Activated CD8-positive, alpha-beta memory T cell treated with anti-CD3 and anti-CD28 coated beads for 24 hours (primary cell): ENCODE measurements at regions not wholly inside any gene's neighbourhood (a gene's known extent, or its start where the extent isn't known, plus 50 kb on each side); places are given as distances from the start of the nearest gene placed in this dataset.

ENCODE experiments used
- DNase-seq: peaks from one replicate; pipeline ENCODE4 v3.0.0-alpha.2; 2020

GRCh38 chr18:42187611-42188380 is 232.8 kb downstream of the PIK3C3 start:
- DNase-seq, result no peak

DNA sequence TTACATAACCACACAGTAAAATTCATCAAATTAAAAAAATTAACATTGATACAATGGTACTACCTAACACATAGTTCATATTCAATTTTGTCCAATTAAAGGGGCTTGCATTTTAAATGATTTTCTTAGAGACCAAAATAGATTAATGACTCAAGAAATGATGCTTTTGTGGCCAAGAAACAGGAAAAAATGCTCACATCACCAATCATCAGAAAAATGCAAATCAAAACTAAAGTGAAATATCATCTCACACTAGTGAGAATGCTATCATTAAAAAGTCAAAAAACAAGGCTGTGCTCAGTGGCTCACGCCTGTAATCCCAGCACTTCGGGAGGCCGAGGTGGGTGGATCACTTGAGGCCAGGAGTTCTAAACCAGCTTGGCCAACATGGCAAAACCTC is 235.6 kb downstream of the PIK3C3 start:
- DNase-seq, result no peak

- DNase-seq, result no peak
Measured at GRCh38 chr18:42192251-42193248, 237.5 kb downstream of the PIK3C3 start.

DNA sequence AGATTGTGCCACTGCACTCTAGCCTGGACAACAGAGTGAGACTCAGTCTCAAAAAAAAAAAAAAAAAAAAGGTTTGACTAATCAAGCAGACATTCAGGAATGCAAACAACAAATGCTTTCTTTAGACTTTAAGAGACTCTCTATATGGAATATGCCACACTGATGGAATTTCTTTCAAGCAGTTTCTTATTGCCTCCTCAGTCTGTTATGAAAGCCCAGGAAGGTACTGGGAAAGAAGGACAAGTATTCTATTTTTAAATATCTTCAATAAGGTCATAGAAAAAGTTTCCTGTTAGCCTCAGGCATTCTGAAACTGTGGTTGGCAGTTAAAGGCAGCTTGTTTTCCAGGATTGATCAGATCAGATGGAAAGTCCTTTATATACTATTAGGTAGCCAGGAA is 241.6 kb downstream of the PIK3C3 start:
- DNase-seq, result no peak

DNA sequence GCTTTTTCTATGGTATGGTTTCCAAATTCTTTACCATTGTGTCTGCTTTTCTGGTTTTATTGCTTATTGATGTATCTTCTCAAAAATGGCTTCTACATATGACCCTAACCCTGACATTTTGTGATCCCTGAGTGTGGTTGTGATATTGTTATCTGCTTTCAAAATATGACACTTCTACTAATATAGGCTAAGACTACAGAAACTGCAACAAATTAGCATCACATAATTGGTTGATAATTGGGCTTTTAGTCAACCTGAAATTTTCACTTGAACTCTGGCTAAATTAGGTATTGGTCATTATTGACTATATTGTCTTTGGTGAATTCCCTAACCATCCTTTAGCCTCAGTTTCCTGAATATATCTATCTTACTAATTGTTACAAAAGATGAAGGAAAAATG is 246.1 kb downstream of the PIK3C3 start:
- DNase-seq, result no peak

DNA sequence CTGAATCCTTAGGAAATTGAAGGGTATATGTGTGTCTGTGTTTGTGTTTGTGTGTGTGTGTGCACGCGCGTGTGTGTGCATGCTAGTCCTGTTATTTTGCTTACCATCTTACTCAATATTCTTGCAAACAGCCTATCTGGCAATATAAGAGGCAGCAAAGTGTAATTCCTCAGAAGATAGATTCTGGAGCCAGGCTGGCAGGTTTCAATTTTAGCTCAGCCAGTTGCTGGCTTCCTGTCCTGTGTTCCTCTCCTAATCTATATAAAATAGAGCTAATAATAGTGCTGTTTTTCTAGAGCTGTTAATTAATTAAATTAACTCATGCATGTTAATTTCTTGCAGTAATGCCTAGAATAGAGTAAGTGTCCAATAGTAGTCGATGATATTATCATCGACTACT is 256.2 kb downstream of the PIK3C3 start:
- no peak for DNase-seq

- DNase-seq, result no peak
Measured at GRCh38 chr18:42222557-42222956, 267.5 kb downstream of the PIK3C3 start.

- DNase-seq, result no peak
Measured at GRCh38 chr18:42228581-42228980, 273.5 kb downstream of the PIK3C3 start.

- DNase-seq, result no peak
Measured at GRCh38 chr18:42229211-42230210, 274.5 kb downstream of the PIK3C3 start.

GRCh38 chr18:42230636-42231035 is 275.6 kb downstream of the PIK3C3 start:
- no peak for DNase-seq

GRCh38 chr18:42231284-42231683 is 276.2 kb downstream of the PIK3C3 start:
- DNase-seq, result no peak

DNA sequence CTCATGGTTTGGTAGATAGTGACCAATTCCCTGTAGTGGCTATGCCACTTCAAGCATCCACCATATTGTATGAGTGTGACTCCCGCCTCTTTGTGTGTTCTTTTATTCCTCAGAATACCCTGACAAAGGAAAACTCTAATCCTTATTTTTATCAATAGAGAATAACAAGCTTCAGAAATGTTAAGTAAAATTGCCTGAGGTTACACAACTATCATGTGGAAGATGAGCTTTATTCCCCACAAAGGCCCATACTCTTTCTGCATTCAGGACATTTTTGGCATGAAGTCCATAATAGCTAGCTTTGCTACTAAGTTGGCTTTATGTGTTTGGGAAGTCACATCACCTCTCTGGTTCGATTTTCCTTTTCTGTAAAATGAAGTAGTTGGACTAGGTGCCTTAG is 276.8 kb downstream of the PIK3C3 start:
- no peak for DNase-seq

- DNase-seq, result no peak
Measured at GRCh38 chr18:42233908-42234307, 278.9 kb downstream of the PIK3C3 start.

GRCh38 chr18:42242758-42243157 is 287.7 kb downstream of the PIK3C3 start:
- no peak for DNase-seq

DNA sequence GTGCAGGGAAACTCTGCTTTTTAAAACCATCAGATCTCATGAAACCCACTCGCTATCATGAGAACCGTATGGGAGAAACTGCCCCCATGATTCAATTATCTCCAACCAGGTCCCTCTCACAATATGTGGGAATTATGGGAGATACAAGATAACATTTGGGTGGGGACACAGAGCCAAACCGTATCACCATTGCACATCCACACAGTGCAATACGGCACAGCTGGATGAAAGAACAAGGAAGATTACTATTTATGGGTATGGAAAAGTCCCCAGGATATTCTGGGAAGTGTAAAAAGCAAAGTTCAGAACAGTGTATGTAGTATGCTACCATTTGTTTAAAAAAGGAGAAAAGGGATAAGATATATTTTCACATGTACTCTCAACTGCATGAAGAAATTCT is 290.1 kb downstream of the PIK3C3 start:
- no peak for DNase-seq

DNA sequence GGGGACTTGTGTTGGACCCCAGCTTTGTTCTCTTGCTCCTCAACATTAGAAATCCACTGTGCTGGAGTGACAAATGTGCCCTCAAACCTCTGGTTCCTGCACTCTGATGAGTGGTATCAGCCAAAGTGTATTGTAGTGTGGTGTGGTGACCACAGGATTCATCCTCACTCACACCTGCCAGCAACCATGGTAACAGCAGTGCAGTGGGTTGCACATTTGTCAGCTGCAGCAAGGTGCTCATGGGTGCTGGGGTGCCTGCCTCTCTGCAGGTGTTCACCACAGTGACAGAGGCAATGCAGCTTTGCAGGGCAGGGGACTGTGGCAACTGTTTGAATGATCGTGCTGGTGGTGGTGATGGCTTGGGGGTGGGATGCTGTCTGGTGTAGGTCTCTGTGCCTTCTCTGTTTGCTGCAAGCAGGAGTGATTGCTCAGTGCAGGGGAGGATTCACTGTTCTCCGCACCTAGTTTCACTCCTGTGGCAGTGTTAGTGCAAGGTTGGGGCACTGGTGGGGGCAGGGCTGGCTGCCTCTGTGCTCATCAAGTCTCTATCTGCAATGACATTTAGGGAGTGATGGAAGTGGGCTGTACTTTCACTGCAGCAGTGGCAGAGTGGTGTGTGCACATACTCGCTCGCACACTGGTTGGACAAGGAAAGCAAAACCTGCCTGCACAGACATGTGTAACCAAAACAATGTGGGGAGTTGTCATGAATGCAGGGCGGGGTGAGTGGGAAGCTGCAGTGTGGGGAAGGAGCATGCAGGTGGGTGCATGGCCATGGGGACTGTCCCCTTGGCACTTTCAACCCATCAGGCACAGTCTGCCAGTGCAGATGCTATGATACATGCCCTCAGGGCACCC is 301.1 kb downstream of the PIK3C3 start:
- no peak for DNase-seq

DNA sequence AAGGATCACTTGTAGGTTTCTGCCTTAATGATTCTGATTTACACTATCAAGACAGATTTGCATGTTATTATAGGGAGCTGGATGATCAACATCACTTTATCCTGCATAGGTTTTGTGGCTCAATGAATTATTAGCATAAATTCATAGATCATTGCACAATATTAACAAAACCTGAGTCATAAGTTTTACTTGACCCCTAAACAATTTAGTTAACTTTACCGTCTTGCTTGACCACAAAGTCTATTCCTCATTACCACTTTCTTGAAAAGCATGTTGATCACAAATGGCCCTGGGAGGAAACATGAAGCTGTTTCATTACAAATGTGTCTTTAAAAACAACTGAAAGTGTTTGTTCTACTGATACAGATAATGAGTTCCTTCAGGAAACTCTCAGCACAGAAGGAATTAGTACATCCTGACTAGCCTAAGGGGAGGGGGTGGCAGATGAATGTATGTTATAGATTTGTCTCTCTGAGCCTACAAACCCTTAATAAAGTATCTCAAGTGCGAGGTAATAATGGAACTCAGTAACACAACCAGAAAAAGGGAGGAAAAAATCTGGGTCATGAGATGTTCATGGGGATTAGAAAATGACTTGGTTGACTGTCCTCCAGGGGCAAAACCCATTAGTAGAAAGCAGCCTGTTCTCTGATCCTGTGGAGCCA is 303.4 kb downstream of the PIK3C3 start:
- DNase-seq, result no peak

DNA sequence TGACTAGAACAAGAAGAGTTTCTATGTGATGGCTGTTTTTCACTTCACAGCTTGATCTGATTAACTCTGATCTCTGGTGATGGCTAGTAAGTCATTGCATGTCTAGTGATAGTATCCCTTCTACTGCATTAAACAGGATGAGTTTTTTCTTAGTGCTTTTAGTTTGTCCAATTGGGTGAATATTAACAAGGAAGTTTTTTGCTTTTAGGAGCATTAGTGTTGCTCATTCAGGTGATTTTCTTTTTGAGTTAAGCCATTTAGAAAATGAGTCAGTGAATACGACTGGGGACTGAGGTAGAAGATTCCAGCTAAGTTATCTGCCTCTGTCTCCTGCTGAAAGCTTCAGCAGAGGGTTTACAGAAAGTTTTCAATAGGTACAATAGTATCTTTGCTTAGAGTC is 306.7 kb downstream of the PIK3C3 start:
- DNase-seq, result no peak

- DNase-seq, result no peak
Measured at GRCh38 chr18:42264497-42264896, 309.5 kb downstream of the PIK3C3 start.

DNA sequence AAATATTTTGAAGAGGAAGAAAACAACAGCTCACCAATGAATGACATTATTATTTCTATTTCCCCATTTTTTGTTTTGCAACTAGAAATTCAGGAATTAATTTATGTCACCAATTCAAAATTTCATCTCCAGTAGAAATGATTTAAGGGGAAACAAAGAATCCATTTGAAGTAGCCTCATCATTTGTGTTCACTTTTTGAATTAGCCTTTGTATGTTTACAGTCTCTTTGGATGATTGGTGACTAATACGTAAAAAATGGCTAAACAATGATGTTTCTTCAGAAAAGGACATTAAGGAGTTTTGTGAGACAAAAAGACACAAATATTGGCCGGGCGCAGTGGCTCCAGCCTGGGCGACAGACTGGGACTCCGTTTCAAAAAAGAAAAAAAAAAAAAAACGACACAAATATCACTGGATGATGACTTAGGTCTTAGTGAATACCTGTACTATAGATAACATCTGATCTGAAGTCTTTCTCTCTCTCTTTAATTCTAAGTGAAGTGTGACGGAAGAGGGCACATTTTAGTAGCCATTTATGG is 313.2 kb downstream of the PIK3C3 start:
- no peak for DNase-seq

GRCh38 chr18:42268798-42269197 is 313.8 kb downstream of the PIK3C3 start:
- no peak for DNase-seq
